ENCODE measurements at regions not wholly inside any gene's neighbourhood (a gene's known extent, or its start where the extent isn't known, plus 50 kb on each side); places are given as distances from the start of the nearest gene placed in this dataset.

- TF ChIP-seq, protein P1, sequence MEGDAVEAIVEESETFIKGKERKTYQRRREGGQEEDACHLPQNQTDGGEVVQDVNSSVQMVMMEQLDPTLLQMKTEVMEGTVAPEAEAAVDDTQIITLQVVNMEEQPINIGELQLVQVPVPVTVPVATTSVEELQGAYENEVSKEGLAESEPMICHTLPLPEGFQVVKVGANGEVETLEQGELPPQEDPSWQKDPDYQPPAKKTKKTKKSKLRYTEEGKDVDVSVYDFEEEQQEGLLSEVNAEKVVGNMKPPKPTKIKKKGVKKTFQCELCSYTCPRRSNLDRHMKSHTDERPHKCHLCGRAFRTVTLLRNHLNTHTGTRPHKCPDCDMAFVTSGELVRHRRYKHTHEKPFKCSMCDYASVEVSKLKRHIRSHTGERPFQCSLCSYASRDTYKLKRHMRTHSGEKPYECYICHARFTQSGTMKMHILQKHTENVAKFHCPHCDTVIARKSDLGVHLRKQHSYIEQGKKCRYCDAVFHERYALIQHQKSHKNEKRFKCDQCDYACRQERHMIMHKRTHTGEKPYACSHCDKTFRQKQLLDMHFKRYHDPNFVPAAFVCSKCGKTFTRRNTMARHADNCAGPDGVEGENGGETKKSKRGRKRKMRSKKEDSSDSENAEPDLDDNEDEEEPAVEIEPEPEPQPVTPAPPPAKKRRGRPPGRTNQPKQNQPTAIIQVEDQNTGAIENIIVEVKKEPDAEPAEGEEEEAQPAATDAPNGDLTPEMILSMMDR (IDR thresholded peaks at IDR 0.05; ENCODE audit: low read depth, low read length) = no peak
- no peak for DNase-seq (ENCODE audit: extremely low read depth, low read depth)
Observed at GRCh38 chr2:45224993-45225380, 215.7 kb upstream of the SIX2 start.

GRCh38 chr2:45224321-45224992 lies 215.2 kb upstream of the SIX2 start:
- TF ChIP-seq, protein P1 (IDR thresholded peaks at IDR 0.05; ENCODE audit: low read depth, low read length) = no peak
- no peak for DNase-seq (ENCODE audit: extremely low read depth, low read depth)

- TF ChIP-seq, protein P1 (IDR thresholded peaks at IDR 0.05; ENCODE audit: low read depth, low read length) = no peak
- no peak for DNase-seq (ENCODE audit: extremely low read depth, low read depth)
Observed at GRCh38 chr2:45223531-45223930, 214.3 kb upstream of the SIX2 start.

- DNase-seq (ENCODE audit: extremely low read depth, low read depth) = no peak
- TF ChIP-seq, protein P1 (IDR thresholded peaks at IDR 0.05; ENCODE audit: low read depth, low read length) = no peak
Observed at GRCh38 chr2:45220227-45220626, 211.0 kb upstream of the SIX2 start.

DNA sequence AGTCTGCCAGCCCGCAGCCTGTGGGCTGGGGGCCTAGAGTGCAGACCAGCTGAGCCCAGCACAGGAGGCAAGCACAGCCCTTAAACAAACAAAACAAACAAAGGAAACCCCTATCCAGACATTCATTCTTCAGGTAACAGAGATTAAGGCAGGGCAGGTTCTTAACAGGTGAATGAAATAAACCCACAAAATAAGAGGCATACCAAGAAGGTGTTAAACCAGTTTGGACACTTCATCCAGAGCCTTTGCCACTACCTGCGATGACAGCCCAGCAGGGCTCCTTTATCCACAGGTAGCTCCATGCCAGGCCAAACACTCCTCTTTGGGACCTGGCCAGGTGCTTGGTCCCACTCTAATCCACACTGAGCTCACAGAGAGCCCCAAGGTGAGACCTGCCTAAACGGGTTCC lies 209.7 kb upstream of the SIX2 start:
- TF ChIP-seq, protein P1 (IDR thresholded peaks at IDR 0.05; ENCODE audit: low read depth, low read length) = no peak
- DNase-seq (ENCODE audit: extremely low read depth, low read depth) = no peak

- TF ChIP-seq, protein P1 (IDR thresholded peaks at IDR 0.05; ENCODE audit: low read depth, low read length) = no peak
- no peak for DNase-seq (ENCODE audit: extremely low read depth, low read depth)
Observed at GRCh38 chr2:45218297-45218696, 209.0 kb upstream of the SIX2 start.

DNA sequence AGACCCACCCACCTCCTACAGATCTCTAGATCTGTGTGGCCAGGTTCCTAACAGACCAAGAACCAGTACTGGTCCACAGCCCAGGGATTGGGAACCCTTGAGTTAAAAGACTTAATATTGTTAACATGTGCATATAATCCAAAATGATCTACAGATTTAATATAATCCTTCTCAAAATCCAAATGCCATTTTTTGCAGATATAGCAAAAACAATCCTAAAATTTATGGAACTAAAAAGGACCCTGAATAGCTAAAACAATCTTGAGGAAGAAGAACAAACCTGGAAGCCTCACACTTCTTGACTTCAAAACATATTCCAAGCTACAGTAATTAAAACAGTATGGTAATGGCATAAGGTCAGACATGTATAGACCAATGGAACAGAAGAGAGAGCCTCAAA lies 206.9 kb upstream of the SIX2 start:
- TF ChIP-seq, protein P1 (IDR thresholded peaks at IDR 0.05; ENCODE audit: low read depth, low read length) = no peak
- no peak for DNase-seq (ENCODE audit: extremely low read depth, low read depth)
